Testis (tissue), 2 donors: ENCODE measurements at regions not wholly inside any gene's neighbourhood (a gene's known extent, or its start where the extent isn't known, plus 50 kb on each side); places are given as distances from the start of the nearest gene placed in this dataset.
A peak's percentile ranks its signal among the peaks of the same experiment; 100 is the strongest.
"Not testable (repeated sequence)": the region's sequence is repeated elsewhere in the genome, so short reads cannot be mapped to it uniquely, and the experiment has no call there.

Experiments used
- DNase-seq: peaks from one replicate; pipeline ENCODE4 v3.0.0-alpha.2; 2019
- H3K27ac ChIP-seq, 2 donors: fragments of 200-600 bp; sonication (generic); one replicate each; pipeline ENCODE4 v1.5.1; 2019
- H3K27me3 ChIP-seq: fragments of 200-600 bp; sonication (generic); one replicate; pipeline ENCODE4 v1.5.1; 2019
- H3K36me3 ChIP-seq: fragments of 200-600 bp; sonication (generic); one replicate; pipeline ENCODE4 v1.5.1; 2017; ENCODE audit warnings: low read depth; ENCODE audit errors: missing control alignments
- H3K4me1 ChIP-seq: fragments of 200-600 bp; sonication (generic); one replicate; pipeline ENCODE4 v1.5.1; 2019
- H3K4me3 ChIP-seq, 2 donors: fragments of 200-600 bp; sonication (generic); one replicate each; pipeline ENCODE4 v1.5.1; 2017 to 2019
- H3K9me3 ChIP-seq: fragments of 200-600 bp; sonication (generic); one replicate; pipeline ENCODE4 v1.5.1; 2017
- CTCF ChIP-seq, 3 experiments: fragments of 450-650 bp in 2 of 3; fragments of 200-600 bp in 1 of 3; sonication (generic) in 1 of 3; IDR thresholded peaks; one replicate each; pipeline ENCODE4 v1.5.1; 2016 to 2019; ENCODE audit warnings: antibody characterized with exemption in 3 of 3, mild to moderate bottlenecking in 2 of 3, moderate library complexity in 1 of 3
- POLR2A ChIP-seq: fragments of 450-650 bp; IDR thresholded peaks from one replicate; pipeline ENCODE4 v1.6.1; 2017; ENCODE audit warnings: antibody characterized with exemption, mild to moderate bottlenecking, moderate library complexity
- WGBS, 2 donors: methylation state at CpG; one replicate each; pipeline ENCODE4 v1.1.5; 2018; 5-methylcytosine and 5-hydroxymethylcytosine counted together
- intact Hi-C: fragments of 100-400 bp; cut with DNase I; formaldehyde crosslinking; loops from one replicate; pipeline ENCODE4 v1.15.1; 2023; ENCODE audit warnings: low total_unique reads

GRCh38 chrX:151084454-151084853 lies 91.9 kb upstream of the GPR50 start:
- Histone ChIP-seq H3K4me3 (no peak overlapping the region), H3K27me3 (no peaks in the 10 kb centered on the region), H3K27ac (no peak overlapping the region), H3K9me3 (no peaks in the 10 kb centered on the region), H3K36me3 (no peaks in the 10 kb centered on the region), H3K4me1 (no peaks in the 10 kb centered on the region)
- no peak for TF ChIP-seq CTCF (IDR thresholded peaks at IDR 0.05)
- no peak for TF ChIP-seq POLR2A
- 40 to 95% methylated on average over 1 of the region's 1 CpG for WGBS, 2 donors
- intact Hi-C loops = loop anchor here (5.0 kb wide), 1 partner anchor 312 kb away; no protein-coding TSS in a partner anchor
- DNase-seq = no peak

- H3K9me3 ChIP-seq = no peaks in the 10 kb centered on the region
- H3K27ac ChIP-seq = no peak overlapping the region
- DNase-seq = no peak
- H3K4me1 ChIP-seq = no peaks in the 10 kb centered on the region
- intact Hi-C loops = no loop called here
- WGBS, 2 donors = 87 to 100% methylated on average over 2 to 3 of the region's 3 CpGs
- no peak for TF ChIP-seq CTCF (IDR thresholded peaks at IDR 0.05)
- TF ChIP-seq POLR2A = no peak
- no peaks in the 10 kb centered on the region for H3K27me3 ChIP-seq
- no peak overlapping the region for H3K4me3 ChIP-seq
- H3K36me3 ChIP-seq = no peaks in the 10 kb centered on the region
Observed at GRCh38 chrX:151085207-151085606, 91.2 kb upstream of the GPR50 start.

- Histone ChIP-seq H3K36me3 (no peaks in the 10 kb centered on the region), H3K27ac (no peak overlapping the region), H3K4me1 (no peaks in the 10 kb centered on the region), H3K4me3 (no peak overlapping the region), H3K9me3 (no peaks in the 10 kb centered on the region), H3K27me3 (no peaks in the 10 kb centered on the region)
- no peak for DNase-seq
- intact Hi-C loops = no loop called here
- no peak for TF ChIP-seq POLR2A
- no peak for TF ChIP-seq CTCF (IDR thresholded peaks at IDR 0.05)
- WGBS, 2 donors = 70 to 84% methylated on average over 2 to 3 of the region's 3 CpGs
Observed at GRCh38 chrX:151088221-151088620, 88.2 kb upstream of the GPR50 start.

GRCh38 chrX:151099001-151099400 lies 77.4 kb upstream of the GPR50 start:
- H3K27me3 ChIP-seq = no peaks in the 10 kb centered on the region
- H3K27ac ChIP-seq = no peak overlapping the region
- no peak for TF ChIP-seq CTCF (IDR thresholded peaks at IDR 0.05)
- TF ChIP-seq POLR2A = no peak
- intact Hi-C loops = no loop called here
- no peaks in the 10 kb centered on the region for H3K9me3 ChIP-seq
- no peaks in the 10 kb centered on the region for H3K4me1 ChIP-seq
- H3K36me3 ChIP-seq = no peaks in the 10 kb centered on the region
- H3K4me3 ChIP-seq = no peak overlapping the region
- DNase-seq = peak; percentile 54
- whole genome bisulfite sequencing, 2 donors = 37 to 57% methylated on average over 6 of the region's 6 CpGs

- H3K36me3 ChIP-seq = no peaks in the 10 kb centered on the region
- intact Hi-C loops = no loop called here
- H3K27ac ChIP-seq = no peak overlapping the region
- no peaks in the 10 kb centered on the region for H3K27me3 ChIP-seq
- no peaks in the 10 kb centered on the region for H3K9me3 ChIP-seq
- no peak overlapping the region for H3K4me3 ChIP-seq
- DNase-seq = no peak
- WGBS, 2 donors = 45 to 62% methylated on average over 1 of the region's 1 CpG
- TF ChIP-seq POLR2A = no peak
- no peak for TF ChIP-seq CTCF (IDR thresholded peaks at IDR 0.05)
- no peaks in the 10 kb centered on the region for H3K4me1 ChIP-seq
Observed at GRCh38 chrX:151100799-151101198, 75.6 kb upstream of the GPR50 start.

GRCh38 chrX:151113200-151113599 lies 63.2 kb upstream of the GPR50 start:
- H3K4me3 ChIP-seq, intact Hi-C loops, H3K27me3 ChIP-seq, H3K36me3 ChIP-seq, DNase-seq, H3K4me1 ChIP-seq, H3K27ac ChIP-seq, H3K9me3 ChIP-seq: not testable (repeated sequence)
- 78 to 95% methylated on average over 3 of the region's 3 CpGs for WGBS, 2 donors
